Hepatocyte (in vitro differentiated cells): ENCODE measurements at regions not wholly inside any gene's neighbourhood (a gene's known extent, or its start where the extent isn't known, plus 50 kb on each side); places are given as distances from the start of the nearest gene placed in this dataset.

Experiments used
- EZH2 ChIP-seq: fragments of 200-600 bp; sonication (generic); IDR thresholded peaks from 2 replicates; pipeline ENCODE4 v1.6.1; 2016; ENCODE audit warnings: antibody characterized with exemption, mild to moderate bottlenecking, borderline replicate concordance
- EZH2phosphoT487 ChIP-seq: fragments of 200-600 bp; sonication (generic); IDR thresholded peaks from one replicate; pipeline ENCODE4 v1.6.1; 2018; ENCODE audit warnings: antibody characterized with exemption, mild to moderate bottlenecking, low read depth, moderate library complexity; ENCODE audit not compliant: unreplicated experiment, severe bottlenecking
- TF ChIP-seq, protein P1 (sequence below): fragments of 200-600 bp; sonication (generic); IDR thresholded peaks from 2 replicates; pipeline ENCODE4 v1.5.1; 2016; ENCODE audit warnings: antibody characterized with exemption, mild to moderate bottlenecking; ENCODE audit not compliant: poor library complexity

GRCh38 chr2:64748561-64748960 lies 94.8 kb upstream of the SERTAD2 start:
- TF ChIP-seq EZH2phosphoT487 (no peak), EZH2 (no peak)
- TF ChIP-seq, protein P1, sequence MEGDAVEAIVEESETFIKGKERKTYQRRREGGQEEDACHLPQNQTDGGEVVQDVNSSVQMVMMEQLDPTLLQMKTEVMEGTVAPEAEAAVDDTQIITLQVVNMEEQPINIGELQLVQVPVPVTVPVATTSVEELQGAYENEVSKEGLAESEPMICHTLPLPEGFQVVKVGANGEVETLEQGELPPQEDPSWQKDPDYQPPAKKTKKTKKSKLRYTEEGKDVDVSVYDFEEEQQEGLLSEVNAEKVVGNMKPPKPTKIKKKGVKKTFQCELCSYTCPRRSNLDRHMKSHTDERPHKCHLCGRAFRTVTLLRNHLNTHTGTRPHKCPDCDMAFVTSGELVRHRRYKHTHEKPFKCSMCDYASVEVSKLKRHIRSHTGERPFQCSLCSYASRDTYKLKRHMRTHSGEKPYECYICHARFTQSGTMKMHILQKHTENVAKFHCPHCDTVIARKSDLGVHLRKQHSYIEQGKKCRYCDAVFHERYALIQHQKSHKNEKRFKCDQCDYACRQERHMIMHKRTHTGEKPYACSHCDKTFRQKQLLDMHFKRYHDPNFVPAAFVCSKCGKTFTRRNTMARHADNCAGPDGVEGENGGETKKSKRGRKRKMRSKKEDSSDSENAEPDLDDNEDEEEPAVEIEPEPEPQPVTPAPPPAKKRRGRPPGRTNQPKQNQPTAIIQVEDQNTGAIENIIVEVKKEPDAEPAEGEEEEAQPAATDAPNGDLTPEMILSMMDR, result no peak
